HG02678 (cell line): ENCODE measurements at regions not wholly inside any gene's neighbourhood (a gene's known extent, or its start where the extent isn't known, plus 50 kb on each side); places are given as distances from the start of the nearest gene placed in this dataset.

Experiments
- ATAC-seq: cut with Tn5 transposase; IDR thresholded peaks from one replicate; pipeline ENCODE4 v1.9.1; 2021; ENCODE audit warnings: mild to moderate bottlenecking, moderate library complexity; ENCODE audit not compliant: unreplicated experiment

DNA sequence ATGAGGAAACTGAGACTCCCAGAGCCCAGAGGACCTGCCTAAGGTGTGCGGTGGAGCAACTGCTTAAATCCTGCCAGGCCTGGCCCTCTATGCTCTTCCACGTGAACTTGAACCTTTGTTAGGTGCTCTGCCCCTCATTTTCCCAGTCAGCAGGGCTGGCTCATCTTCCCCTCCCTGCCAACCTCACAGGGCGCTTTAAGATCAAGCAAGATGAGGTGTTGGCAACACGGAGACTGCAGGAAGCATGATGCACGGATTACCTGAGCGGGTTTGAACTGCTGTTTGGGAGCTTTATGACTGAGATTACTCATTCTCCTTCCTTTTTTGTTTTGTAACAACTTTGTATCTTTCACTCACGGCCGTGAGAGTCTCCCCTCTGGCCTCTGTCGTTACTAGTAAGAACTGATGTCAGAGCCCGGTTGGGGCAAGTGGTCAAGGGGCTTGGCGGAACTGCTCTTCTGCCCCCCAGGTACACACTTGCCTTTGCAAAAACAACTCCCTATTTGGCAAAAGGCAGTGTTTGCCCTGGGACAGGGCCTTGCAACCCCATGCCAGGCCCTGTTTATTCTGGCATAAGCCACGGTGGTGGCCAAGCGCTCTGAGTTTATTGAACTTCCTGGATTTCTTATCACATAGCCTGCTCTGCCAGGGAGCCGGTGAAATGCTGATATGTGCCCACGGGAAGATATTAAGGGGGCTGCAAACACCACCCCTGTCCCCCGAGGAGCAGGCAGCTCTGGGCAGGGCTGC is 127.8 kb downstream of the INHBB start:
- ATAC-seq: no peak

- ATAC-seq: no peak
Measured at GRCh38 chr2:120474486-120474885, 128.6 kb downstream of the INHBB start.

DNA sequence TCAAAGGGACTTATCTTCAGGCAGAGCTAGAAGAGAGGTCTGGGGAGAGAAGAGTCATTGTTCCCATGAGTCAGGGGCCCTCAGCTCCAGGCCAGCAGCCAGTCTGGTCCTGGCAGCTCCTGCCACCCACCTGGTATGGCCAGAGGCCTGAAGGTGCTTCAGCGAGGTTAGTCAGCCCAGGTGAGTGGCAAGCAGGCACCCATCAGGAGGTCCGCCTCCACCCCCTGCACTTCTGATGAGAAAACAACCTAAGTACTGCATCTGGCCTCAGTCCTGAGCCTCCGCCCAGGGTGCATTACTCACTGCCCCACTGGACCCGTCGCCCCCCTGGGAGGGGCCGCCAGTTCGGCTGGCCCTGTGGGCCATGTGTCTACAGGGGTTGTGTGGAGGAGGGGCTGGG is 130.2 kb downstream of the INHBB start:
- ATAC-seq: no peak

DNA sequence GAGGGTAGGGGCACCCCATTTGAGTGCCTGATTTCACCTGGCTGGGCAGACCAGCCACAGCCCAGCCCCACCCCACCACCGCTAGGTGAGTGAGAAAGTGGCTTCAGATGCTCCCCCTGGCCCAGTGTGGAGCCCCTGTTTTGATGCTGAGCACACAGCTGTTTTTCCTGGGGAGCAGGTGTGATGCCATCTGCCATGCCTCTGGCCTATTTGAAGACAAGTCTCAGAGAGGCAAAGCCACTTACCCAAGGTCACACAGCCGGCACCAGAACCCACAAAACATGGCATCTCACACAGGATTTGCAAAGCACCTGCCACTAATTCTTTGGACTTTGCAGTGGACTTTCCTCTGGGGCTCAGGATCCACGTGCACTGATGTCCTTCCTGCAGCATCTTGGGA is 131.3 kb downstream of the INHBB start:
- ATAC-seq: no peak

DNA sequence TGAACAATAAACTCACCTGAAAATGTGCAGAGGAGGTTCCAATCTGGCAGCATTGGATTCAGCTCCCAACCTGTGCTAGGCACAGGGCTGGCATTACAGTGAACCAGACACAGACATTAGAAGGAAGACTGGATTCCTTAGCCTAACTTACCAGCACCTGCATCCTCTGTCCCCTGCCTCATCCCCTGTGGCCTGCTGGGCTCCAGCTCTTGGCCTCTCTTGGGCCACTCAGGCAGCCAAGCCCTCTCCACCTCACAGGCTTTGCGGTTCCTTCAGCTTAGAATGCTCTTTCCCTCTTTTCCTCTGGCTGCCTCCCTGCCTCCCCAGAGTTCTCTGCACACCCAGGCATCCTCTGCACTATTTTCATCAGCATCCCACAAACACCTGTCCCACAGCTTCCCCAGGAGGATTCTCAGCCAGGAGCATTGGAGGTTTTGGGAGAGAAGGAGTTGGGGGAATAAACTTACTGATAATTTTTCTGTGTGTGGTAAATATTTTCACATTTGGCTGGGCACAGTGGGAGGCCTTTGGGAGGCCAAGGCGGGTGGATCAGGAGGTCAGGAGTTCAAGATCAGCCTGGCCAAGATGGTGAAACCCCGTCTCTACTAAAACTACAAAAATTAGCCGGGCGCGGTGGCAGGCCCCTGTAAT is 132.0 kb downstream of the INHBB start:
- no peak for ATAC-seq

- ATAC-seq: no peak
Measured at GRCh38 chr2:120480346-120480902, 134.5 kb downstream of the INHBB start.

DNA sequence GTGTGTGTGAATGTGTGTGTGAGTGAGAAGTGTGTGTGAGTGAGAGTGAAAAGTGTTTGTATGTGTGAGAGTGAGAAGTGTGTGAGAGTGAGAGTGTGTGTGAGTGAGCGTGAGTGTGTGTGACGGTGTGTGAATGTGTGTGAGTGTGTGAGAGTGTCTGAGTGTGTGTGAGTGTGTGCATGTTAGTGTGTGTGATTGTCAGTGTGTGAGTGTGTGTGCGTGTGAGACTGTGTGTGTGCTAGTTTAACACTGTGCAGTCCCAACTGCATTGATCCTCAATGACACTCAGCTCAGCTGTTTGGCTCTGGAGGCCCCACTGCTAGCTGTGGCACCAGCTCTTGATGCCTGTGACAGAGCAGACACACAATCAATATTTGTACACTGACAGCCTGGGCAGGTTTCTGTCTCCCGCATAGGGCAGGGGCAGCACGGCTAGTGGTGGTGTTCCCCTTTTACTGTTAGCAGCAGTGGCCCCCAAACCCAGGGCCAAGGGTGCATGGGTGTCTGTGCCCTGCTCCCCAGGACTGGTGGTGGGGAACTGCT is 135.0 kb downstream of the INHBB start:
- no peak for ATAC-seq

GRCh38 chr2:120481446-120482194 is 135.7 kb downstream of the INHBB start:
- ATAC-seq: no peak

- no peak for ATAC-seq
Measured at GRCh38 chr2:120482334-120482733, 136.4 kb downstream of the INHBB start.

- no peak for ATAC-seq
Measured at GRCh38 chr2:120483355-120483754, 137.4 kb downstream of the INHBB start.

DNA sequence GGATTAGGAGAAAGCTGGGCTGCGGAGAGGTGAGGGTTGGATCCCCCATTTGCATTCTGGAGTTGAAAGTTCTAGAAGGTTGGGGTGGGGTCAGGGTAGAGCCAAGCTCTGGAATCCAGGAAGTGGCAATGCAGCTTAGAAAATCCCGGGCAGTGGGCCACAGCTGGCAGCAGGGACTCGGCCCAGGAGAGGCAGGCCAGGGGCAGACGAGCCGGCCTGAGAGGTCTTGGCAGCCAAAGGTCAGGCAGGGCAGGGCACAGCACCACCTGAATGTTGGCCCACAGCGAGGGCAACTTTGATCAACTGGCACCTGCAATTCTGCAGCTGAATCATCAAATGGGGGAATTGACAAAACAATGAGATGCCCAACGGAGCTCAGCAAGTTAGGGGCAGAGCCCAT is 139.2 kb downstream of the INHBB start:
- ATAC-seq: no peak

- no peak for ATAC-seq
Measured at GRCh38 chr2:120486441-120486840, 140.5 kb downstream of the INHBB start.

DNA sequence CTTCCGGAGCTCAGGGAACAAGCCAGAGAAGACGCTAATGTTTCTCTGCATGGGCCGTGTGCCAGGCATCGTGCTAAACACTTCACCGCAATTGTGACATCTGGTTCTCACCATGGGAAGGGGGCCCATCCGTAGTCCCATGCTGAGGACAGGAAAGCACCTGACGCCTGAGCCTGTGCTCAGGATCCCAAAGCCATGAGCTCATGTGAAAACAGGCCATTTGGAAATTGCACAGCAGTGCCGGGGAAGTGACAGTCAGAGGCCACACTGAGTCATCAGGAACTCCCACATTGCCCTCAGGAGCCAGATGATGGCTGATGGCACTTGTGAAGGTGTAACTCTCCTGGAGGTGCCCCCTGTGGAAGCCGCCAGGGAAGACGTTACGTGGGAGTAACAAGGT is 141.0 kb downstream of the INHBB start:
- no peak for ATAC-seq

- ATAC-seq: no peak
Measured at GRCh38 chr2:120488531-120488930, 142.6 kb downstream of the INHBB start.

DNA sequence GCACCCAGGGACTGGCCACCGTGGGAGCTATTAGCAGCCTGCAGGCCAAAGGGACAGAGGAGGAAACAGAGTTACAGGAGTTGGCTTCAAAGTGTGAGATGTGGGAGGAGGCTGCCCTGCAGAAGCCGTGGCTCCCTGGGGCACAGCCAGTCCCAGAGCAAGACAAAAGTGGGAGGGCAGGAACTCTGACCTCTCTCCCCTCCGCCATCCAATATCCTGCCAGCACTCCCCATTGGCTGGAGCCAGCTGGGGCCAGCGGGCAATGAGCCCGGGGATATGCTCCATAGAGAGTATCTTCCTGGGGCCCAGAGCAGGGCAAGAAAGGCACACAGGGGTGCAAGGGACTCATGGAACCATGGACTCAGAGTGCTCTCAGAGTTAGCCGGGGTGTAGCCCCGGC is 143.1 kb downstream of the INHBB start:
- no peak for ATAC-seq

GRCh38 chr2:120490091-120490798 is 144.3 kb downstream of the INHBB start:
- no peak for ATAC-seq

DNA sequence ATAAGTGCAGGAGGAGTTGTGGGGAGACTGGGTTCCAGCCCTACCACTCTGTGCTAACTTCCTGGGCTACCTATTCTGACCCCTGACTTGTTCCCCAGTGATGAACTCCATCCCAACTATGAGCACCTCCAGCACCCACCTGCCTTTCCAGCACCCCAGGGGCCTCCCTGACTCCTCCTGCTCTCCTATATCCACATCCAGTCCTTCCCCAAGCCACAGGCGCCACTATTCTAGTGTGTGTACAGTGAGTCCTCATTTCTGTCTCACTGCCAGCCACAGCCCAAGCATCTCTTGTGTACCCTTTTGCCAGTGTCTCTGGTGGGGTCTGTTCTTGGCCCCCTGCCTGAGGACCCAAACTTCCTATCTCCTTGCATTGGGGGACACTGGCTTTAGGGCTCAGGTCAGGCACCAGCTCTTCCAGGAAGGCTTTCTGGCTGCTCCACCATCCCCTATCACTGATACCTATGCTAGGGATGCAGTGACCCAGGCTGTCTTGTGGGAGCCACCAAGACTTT is 145.2 kb downstream of the INHBB start:
- ATAC-seq: no peak

DNA sequence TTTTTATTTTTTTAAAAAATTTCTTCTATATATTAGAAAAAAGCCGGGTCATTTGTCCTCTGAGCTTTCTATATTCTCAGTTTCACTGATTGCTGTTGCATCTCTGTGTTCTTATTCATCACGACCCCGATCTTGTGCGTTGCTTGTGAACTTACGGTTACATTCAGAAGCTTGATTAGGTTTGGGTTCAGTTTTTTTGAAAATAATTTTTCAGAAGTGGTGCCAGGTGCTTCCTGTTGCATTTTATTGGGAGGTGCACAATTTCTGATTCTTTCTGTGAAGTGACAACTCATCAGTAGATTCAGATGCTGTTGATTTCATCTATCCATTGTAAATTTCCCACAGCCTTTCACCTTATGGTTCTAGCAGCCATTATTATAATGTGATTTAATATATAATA is 147.3 kb downstream of the INHBB start:
- no peak for ATAC-seq

GRCh38 chr2:120494446-120494845 is 148.5 kb downstream of the INHBB start:
- ATAC-seq: no peak

GRCh38 chr2:120495586-120495985 is 149.7 kb downstream of the INHBB start:
- no peak for ATAC-seq

- no peak for ATAC-seq
Measured at GRCh38 chr2:120496235-120496634, 150.3 kb downstream of the INHBB start.
